ENCODE measurements at regions not wholly inside any gene's neighbourhood (a gene's known extent, or its start where the extent isn't known, plus 50 kb on each side); places are given as distances from the start of the nearest gene placed in this dataset.

DNA sequence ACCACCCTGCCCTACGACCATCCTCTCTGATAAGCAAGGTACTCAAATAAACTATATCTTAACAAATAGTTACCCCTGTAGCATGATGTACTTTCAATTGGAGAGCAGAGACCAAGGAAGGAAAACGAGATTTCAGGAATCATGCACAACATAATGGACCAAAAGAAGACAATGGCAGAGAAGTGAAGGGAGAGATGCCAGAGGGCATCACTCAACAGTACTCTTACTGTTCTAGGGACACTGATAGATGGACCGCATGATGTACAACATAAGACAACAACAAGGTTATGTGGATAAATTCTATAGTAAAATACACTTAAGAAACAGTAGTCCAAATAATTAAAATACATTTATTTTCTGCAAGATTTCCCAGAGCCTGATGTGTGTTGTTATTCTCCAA lies 77.5 kb upstream of the IFNG-AS1 start:
- DNase-seq: no peak

DNA sequence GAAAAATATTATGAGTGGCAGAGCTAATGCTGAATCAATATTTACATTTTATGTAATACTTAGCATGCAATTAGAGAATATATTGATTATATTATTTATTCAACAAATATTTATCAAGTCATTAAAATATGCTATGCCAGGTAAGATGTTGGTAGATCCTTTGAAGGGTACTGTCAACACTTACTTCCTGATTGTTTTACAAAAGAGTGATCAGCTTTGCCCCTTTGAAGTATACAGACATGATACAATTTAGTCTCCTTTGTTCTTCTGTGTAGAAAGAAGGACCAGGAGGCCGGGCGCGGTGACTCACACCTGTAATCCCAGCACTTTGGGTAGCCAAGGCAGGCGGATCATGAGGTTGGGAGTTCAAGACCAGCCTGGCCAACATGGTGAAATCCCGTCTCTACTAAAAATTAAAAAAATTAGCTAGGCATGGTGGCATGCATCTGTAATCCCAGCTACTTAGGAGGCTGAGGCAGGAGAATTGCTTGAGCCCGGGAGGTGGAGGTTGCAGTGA lies 73.9 kb upstream of the IFNG-AS1 start:
- DNase-seq: no peak

DNA sequence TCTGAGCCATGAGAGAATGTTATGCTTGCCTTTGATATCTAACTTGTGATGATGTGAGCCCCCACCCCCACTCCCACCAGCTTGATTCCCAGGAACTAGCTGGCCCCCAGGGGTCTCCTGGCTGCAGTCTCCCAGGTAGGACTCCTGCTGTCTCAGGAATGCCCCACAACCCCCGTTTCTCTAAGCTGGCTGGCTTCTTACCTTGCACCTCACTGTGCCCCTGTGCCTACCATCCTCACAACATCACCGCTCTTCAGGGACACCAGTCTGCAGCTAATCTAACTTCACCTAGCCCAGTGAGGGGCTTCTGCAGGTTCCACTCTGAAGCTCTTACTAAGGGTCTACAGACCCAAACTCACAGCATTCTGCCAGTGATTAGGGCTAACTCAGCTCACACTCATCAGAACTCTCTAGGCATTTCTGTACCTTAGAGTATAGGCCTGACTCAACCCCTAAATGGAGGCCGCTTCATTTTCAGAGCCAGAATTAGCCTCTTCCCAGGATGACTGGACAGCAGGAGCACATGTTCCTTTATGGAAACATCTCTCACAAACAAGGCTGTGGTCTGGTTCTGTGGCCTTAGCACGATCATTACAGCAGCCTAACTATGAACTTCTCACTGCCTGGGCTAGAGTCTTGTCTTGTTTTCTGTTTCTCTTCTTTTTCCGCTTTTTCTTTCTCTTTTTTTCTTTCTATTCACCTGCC lies 72.8 kb upstream of the IFNG-AS1 start:
- no peak for DNase-seq

DNA sequence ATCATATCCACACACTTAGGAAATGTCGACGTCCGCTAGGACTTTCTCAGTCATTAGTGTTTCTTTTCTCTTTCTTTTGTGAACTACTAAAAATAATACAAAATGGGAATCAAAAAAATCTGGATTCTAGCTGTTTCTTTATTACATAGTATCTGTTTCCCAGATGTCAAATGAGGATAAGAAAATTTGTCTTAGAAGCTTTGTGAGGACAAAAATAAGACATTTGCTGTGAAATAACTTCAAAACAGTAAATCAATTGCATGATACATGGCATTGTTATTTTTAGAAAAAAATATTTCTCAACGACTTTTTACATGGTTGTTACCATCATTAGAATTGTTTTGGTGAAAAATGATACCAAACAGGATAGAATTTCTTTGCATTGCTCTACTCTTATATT lies 71.4 kb upstream of the IFNG-AS1 start:
- DNase-seq: no peak

DNA sequence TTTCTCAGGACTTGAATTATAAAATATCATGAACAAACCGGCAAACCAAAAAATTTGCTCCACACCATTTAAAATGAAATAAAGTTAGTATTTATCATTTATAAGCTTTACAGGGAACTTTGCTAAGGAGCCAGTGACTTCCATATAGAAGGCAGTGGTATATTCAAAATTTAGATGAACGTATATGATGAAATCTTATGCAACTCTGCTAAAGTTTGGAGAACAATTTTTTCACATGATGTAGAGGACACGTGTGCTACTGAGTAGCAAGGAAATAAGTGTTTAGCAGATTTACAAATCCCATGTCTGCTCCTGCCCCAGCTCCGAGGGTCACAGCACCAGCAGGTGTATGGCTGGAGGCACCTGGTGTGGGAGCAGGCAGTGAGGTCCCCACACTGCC lies 70.8 kb upstream of the IFNG-AS1 start:
- DNase-seq: no peak

DNA sequence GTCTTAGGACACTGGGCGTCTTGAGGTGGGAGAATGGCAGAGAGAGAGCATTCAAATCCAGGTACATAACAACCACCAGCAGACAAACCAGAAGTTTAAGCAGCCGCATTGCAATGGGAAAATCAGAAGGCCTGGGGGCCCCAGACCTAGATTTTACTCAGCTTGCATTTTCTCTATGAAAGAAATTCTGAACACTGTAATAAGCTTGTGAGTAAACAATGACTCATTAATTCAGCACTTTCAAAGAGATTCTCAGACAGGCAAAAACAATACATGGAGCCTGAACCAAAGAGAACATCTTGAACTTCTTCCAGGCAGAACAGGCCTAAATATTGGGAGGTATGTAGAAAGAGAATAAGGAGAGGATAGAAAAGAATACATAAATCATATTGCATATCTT lies 69.8 kb upstream of the IFNG-AS1 start:
- no peak for DNase-seq

DNA sequence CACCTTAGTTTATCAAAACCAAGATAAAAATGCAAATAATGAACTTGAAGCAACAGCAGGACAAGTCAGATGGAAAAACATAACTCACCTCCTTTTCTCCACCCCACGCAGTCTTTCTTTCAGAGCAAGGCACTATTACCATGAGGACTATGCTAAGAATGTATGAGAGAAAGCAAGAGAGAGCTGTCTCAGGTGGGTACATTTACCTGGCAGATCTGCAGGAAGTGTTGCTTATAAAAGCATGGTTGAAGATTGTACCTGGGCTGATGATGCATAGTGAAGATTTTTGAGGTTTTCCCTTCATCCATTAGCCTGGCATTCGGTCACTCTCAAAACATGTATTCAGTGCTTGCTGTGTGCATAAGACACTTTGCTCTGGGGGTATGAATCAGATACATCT lies 68.8 kb upstream of the IFNG-AS1 start:
- no peak for DNase-seq

DNA sequence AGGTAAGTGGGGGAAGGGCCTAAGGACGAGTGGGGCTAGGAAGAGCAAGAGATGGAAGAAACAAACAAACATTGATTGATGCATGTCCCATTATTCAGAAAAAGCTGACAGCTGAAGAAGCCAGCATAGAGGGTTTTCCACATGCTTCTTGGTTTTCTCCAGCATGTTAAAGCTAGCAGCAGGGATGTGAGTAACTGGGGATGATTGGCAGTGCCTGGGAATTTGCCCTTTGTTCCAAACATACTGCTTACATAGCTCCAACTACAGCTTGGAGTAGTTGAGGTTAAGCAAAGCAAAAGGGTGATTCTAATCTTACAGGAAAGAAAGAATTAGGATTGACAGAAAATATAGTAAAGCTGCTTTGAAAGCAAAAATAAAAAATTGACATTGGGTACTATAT lies 68.0 kb upstream of the IFNG-AS1 start:
- DNase-seq: no peak

DNA sequence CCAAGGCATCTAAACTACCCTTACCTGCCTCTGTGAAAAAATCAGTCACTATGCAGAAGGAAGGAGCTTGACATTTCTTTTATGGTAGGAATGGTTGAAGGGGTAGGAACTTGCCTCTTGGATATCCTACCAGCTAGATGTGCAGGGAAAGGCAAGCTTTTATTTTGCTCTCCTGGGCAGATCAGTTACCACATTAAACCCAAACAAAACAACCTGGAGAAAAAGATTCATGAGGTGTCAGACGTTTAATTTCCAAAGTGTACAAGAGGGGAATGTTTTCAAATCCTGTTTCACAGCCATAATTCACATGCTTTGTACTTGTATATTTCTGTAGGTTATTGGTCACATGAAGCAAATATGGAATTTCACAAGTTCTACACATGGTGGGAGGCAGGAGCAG lies 67.0 kb upstream of the IFNG-AS1 start:
- no peak for DNase-seq

DNA sequence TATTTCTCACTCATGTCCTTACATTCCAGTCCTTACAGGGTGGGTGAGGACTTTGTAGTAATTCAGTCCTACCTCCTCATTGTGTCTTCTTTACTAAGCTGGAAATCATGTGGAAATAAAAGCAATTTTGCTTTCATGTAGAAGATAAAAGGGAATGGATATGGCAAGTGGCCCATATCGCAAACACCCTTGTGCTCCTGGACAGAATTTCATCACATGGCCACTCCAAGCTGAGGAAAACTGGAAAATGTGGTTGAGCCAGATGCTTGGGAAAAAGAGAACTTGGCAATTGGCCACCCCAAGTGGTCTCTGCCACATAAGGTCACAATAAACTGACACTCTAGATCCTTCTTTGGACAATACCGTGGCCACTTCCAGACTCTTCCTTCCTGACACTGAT lies 64.2 kb upstream of the IFNG-AS1 start:
- no peak for DNase-seq

DNA sequence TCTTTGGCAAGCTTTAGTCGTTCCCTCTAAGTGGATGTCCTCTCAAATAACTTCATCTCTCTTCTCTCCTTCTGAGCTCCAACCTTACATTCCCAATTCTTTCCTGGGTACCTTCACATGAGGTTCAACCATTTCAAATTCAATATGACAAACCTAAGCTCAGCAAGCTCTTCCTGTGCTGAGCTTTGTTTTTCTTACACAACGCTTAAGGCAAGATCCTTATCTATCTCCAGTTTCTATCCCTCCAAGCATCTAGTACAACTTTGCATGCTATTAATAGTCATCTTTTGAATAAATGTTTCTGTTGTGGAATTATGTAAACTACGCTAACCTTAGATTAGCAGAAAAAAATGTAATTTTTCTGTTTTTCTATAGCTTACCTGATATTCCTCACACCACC lies 63.7 kb upstream of the IFNG-AS1 start:
- DNase-seq: no peak

DNA sequence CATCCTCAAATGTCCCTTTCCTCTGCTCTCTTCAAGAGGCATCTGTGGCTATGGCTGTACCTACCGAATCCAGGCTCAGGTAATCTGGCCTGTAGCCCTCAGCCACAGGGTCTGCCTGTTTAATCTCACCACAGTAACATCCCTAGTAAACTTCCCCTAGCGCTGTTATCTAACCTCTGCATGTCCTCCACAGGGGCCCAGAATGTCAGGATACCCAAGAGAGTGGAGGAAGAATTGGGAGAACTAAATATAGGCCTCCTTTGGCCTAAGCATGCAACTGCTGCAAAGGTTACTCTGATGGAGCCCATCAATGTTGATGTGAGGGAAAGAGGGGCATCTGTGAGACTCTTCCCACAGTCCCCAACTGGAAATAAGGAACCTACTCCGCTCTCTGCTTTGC lies 63.2 kb upstream of the IFNG-AS1 start:
- DNase-seq: no peak

DNA sequence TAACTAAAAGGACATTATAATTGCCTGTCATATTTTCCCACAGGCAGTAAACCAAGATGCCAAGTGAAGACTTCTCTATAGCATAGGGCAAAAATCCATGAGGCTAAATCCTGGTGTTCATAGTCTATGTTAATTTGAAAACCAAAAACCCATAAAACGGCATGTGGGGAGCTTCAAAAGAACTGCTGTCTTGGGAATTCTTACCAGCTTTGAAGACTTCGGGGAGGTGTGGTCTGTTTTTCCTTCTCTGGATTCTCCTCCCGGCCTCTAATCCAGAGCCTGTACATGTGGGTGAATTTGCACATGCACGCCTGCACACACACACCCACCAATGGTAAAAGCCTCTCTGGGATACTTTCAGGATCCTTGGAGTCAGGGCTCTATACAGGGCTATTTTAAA lies 61.9 kb upstream of the IFNG-AS1 start:
- no peak for DNase-seq

DNA sequence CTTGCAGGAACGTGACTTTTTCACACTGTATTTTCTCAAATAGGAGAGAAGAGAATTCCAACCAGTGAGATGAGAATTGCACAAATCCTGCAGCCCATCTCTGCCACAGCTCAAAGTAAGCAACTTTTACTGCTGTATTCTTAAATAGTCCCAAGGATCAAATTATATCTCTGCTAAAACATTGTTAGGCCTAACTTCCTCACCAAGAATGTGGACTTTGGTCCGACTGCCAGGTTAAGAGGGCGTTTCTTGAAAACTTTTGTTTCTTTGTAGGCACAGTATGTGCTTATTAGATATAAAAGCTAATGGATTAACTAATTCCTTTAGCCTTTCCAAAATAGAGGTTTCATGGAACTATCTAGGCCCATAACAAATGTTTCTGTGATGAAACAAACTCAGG lies 61.4 kb upstream of the IFNG-AS1 start:
- no peak for DNase-seq

DNA sequence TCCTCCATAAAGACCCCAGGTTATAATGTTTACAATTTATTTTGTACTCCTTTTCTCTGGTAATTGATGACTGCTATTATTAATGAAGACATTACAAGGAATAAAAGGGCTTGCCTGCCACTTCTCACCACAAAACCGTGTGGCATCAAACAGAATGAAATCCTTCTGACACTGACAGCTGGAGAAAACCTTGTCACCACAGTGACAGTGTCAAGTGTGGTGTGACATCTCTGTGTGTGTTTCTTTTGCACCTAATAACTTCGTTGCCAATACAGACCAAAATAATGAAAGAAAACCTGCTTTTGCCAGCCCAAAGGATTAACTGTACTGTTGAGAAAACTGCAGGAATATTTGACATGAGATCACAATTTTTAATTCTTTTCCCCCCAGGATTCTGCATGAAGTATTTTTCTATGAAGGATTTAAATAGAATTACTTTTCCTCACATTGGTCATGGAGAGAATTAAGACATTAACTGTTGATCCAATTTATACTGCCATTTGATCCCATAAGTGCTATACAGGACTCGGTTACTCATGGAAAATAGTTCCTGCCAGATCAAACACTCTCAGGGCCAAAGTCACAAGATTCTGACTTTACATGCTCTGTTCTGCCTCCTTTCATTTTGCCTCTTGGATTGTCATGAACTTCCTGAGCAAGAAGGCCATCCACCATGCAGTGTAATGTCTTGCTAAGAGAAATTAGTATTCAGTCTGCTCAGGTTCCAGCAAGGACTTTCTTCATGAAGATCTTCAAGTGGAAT lies 60.4 kb upstream of the IFNG-AS1 start:
- DNase-seq: no peak

DNA sequence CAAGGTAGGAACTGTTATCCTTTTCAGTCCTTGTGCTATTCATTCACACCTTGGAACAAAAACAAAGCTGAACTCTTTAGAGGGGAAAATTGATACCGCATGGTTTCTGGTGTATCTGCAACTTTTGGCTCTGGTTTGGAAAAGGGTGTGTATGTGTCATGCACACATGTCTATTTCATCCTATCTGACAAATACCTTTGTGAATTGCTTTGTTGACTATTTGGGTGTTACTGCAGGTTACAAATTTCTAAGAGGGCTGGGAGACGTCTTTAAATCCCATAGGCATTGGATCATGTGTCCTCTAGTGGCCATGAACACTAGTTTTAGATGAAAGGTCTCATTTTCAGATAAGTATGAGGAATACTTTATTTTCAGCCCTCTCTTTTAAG lies 59.9 kb upstream of the IFNG-AS1 start:
- DNase-seq: no peak

DNA sequence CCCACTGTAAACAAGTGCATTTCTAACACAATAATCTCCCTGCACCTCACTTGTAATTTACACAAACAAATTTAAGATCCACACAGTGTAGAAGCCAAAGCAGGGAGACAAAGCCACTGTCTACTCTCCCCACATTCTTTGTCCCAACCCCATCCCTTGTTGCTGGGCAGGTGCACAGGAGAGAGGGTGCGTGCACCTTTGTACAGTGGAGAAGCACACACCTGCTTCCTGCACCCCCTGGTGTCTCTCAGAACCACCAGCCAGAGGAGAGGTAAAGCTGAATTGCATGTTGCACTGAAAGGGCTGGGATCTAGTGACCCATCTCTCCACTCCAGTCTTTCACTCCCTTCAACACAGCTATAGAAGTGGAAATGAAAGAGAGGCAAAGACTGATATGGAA lies 51.4 kb upstream of the IFNG-AS1 start:
- no peak for DNase-seq
